ENCODE measurements at regions not wholly inside any gene's neighbourhood (a gene's known extent, or its start where the extent isn't known, plus 50 kb on each side); places are given as distances from the start of the nearest gene placed in this dataset.

- Histone ChIP-seq H3K36me3 (replicated peaks; ENCODE audit: insufficient read depth, low read length) (no peaks in the 10 kb centered on the region), H3K27me3 (replicated peaks; ENCODE audit: insufficient read depth, low read length) (no peaks in the 10 kb centered on the region), H3K27ac (ENCODE audit: low read length) (no peak overlapping the region), H3K4me1 (ENCODE audit: low read length) (no peaks in the 10 kb centered on the region), H2AFZ (ENCODE audit: low read length) (no peak overlapping the region), H3F3A (ENCODE audit: insufficient read depth, low read length) (no peaks in the 10 kb centered on the region), H3K4me2 (ENCODE audit: low read depth, low read length) (no peak overlapping the region), H3K9me3 (replicated peaks; ENCODE audit: insufficient read depth, low read length) (no peaks in the 10 kb centered on the region), H4K20me1 (ENCODE audit: insufficient read depth, low read length) (no peaks in the 10 kb centered on the region), H3K79me2 (ENCODE audit: low read length) (no peaks in the 10 kb centered on the region), H3K4me3 (ENCODE audit: low read length) (no peak overlapping the region), H3K9ac (ENCODE audit: low read length) (no peak overlapping the region), H3K9me2 (replicated peaks; ENCODE audit: insufficient read depth, low read length) (no peaks in the 10 kb centered on the region)
- DNase-seq: no peak
- TF ChIP-seq CTCF (IDR thresholded peaks at IDR 0.05; ENCODE audit: low read length) (no peak), EZH2 (optimal IDR thresholded peaks at IDR 0.05; ENCODE audit: low read depth, low read length) (no peak), EZH2phosphoT487 (IDR thresholded peaks at IDR 0.05; ENCODE audit: low read length) (no peak)
Observed at GRCh38 chr4:127501103-127501502, 131.7 kb upstream of the INTU start.

- Histone ChIP-seq H3K4me3 (ENCODE audit: low read length) (no peak overlapping the region), H3K9me3 (replicated peaks; ENCODE audit: insufficient read depth, low read length) (no peaks in the 10 kb centered on the region), H3K9me2 (replicated peaks; ENCODE audit: insufficient read depth, low read length) (no peaks in the 10 kb centered on the region), H3K27me3 (replicated peaks; ENCODE audit: insufficient read depth, low read length) (no peaks in the 10 kb centered on the region), H3K79me2 (ENCODE audit: low read length) (no peaks in the 10 kb centered on the region), H3K4me1 (ENCODE audit: low read length) (no peaks in the 10 kb centered on the region), H3K36me3 (replicated peaks; ENCODE audit: insufficient read depth, low read length) (no peaks in the 10 kb centered on the region), H3F3A (ENCODE audit: insufficient read depth, low read length) (no peaks in the 10 kb centered on the region), H2AFZ (ENCODE audit: low read length) (no peak overlapping the region), H3K9ac (ENCODE audit: low read length) (no peak overlapping the region), H3K27ac (ENCODE audit: low read length) (no peak overlapping the region), H3K4me2 (ENCODE audit: low read depth, low read length) (no peak overlapping the region), H4K20me1 (ENCODE audit: insufficient read depth, low read length) (no peaks in the 10 kb centered on the region)
- no peak for DNase-seq
- TF ChIP-seq EZH2phosphoT487 (IDR thresholded peaks at IDR 0.05; ENCODE audit: low read length) (no peak), EZH2 (optimal IDR thresholded peaks at IDR 0.05; ENCODE audit: low read depth, low read length) (no peak), CTCF (IDR thresholded peaks at IDR 0.05; ENCODE audit: low read length) (no peak)
Observed at GRCh38 chr4:127503111-127503510, 129.6 kb upstream of the INTU start.

GRCh38 chr4:127505203-127505602 is 127.6 kb upstream of the INTU start:
- Histone ChIP-seq H4K20me1 (ENCODE audit: insufficient read depth, low read length) (no peaks in the 10 kb centered on the region), H2AFZ (ENCODE audit: low read length) (no peak overlapping the region), H3K9me2 (replicated peaks; ENCODE audit: insufficient read depth, low read length) (no peaks in the 10 kb centered on the region), H3K4me1 (ENCODE audit: low read length) (no peaks in the 10 kb centered on the region), H3K9me3 (replicated peaks; ENCODE audit: insufficient read depth, low read length) (no peaks in the 10 kb centered on the region), H3K79me2 (ENCODE audit: low read length) (no peaks in the 10 kb centered on the region), H3K4me2 (ENCODE audit: low read depth, low read length) (no peak overlapping the region), H3K27me3 (replicated peaks; ENCODE audit: insufficient read depth, low read length) (no peaks in the 10 kb centered on the region), H3K9ac (ENCODE audit: low read length) (no peak overlapping the region), H3K27ac (ENCODE audit: low read length) (no peak overlapping the region), H3K36me3 (replicated peaks; ENCODE audit: insufficient read depth, low read length) (no peaks in the 10 kb centered on the region), H3F3A (ENCODE audit: insufficient read depth, low read length) (no peaks in the 10 kb centered on the region), H3K4me3 (ENCODE audit: low read length) (no peak overlapping the region)
- no peak for DNase-seq
- TF ChIP-seq CTCF (IDR thresholded peaks at IDR 0.05; ENCODE audit: low read length) (no peak), EZH2 (optimal IDR thresholded peaks at IDR 0.05; ENCODE audit: low read depth, low read length) (no peak), EZH2phosphoT487 (IDR thresholded peaks at IDR 0.05; ENCODE audit: low read length) (no peak)
